ENCODE measurements at regions not wholly inside any gene's neighbourhood (a gene's known extent, or its start where the extent isn't known, plus 50 kb on each side); places are given as distances from the start of the nearest gene placed in this dataset.

DNA sequence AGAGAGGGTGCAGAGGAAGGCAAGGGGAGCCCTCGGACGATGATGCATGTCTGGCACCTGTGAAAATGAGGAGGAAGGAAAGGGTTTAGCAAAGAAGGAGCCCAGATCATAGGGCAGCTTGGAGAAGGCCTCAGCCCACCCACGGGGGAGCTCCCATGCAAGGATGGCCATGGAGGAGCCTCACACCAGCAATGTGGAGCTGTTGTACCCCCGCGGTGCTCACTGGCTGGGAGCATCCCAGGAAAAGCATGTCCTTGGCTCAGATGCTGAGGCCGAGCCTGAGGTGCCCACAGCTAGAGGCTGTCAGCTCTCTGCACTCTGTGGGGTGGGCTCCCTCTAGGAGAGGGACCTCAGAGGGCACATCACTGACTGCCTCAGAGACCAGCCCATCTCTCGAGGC lies 622.6 kb downstream of the AACS start:
- no peak for DNase-seq

- no peak for DNase-seq
Measured at GRCh38 chr12:125688223-125688622, 623.0 kb downstream of the AACS start.

DNA sequence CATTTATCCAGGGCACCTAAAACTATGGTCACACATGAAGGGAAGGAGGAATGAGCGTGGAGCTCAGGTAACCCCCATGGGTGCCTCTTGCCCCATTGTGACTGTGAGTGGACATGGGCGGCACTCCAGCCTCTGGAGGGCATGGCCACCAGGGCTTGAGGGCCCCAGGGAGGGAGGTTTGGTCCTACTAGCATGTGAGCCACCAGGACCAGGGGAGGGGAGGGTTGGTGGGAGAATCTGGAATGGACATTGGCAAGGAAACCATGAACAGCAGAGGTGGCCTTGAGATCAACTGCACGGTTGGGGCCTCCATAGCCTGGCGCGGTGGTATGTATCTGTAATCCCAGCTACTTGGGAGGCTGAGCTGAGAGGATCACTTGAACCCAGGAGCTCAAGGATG lies 623.6 kb downstream of the AACS start:
- no peak for DNase-seq

GRCh38 chr12:125689576-125690410 lies 624.6 kb downstream of the AACS start:
- DNase-seq = no peak

DNA sequence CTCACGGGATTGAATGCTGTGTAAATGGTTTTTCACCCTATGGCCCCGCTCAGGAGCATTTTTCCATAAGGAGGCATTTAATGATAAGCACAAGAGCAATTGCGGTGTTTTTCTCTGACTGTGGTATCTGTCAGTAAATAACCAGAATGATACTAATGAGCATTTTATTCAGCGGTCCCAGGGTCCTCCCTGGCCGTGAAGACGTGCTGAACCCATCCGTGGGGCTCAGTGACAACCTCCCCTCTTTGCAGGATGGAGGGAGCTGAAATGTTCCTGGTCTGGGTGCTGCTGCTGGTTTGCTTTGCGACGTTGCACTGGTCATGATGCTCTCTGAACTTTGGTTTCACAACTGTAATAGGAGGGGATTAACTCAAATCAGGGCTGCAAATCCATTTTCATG lies 625.6 kb downstream of the AACS start:
- DNase-seq = no peak

DNA sequence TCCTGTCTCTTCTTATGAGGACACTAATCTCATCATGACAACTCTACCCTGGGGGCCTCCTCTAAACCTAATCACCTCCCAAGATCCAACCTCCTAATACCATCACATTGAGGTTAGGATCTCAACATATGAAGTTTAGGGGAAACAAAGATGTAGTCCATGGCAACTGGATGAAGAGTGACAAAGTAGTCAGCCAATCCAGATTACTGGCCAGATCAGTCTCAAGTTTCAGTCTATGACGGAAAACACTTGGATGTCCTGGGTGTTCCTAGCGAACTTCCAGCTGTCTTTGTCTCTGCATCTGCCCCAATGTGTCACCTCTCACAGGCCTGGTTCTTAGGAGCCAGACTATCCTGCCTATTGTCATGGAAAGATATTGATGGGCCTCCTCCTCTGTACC lies 630.8 kb downstream of the AACS start:
- no peak for DNase-seq

DNA sequence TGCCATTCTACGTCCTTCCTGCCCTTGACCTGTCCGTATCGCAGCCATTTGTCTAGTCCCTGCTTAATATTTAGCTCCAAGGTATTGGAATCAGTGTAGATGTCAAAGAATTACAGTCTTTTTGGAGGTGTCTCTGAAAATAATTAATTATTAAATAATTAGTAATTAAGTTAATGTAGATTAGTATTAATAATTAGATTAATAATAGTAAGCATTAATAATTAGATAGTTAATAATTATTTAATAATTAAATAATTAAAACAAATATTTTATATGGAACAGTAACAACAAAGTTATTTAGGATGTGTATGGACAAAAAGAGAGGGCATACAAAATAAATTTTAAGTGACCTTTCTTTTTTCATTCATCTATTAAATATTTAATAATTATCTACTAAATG lies 639.6 kb downstream of the AACS start:
- DNase-seq = no peak

DNA sequence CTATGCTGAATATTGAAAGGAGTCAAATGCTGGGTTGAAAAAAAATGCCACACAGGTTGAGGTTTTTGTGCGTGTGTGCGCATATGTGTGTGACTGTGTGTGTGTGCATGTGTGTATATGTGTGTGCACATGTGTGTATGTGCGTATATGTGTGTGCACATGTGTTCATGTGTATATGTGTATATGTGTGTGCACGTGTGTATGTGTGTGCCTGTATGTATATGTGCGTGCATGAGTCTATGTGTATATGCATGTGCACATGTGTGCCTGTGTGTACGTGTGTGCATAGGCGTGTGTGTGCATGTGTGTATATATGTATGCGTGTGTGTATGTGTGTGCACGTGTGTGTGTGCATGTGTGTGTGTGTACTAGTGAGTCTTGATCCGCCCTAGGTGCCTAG lies 655.7 kb downstream of the AACS start:
- DNase-seq = no peak

GRCh38 chr12:125734137-125734536 lies 668.9 kb downstream of the AACS start:
- DNase-seq = no peak

- no peak for DNase-seq
Measured at GRCh38 chr12:125738211-125738610, 673.0 kb downstream of the AACS start.

DNA sequence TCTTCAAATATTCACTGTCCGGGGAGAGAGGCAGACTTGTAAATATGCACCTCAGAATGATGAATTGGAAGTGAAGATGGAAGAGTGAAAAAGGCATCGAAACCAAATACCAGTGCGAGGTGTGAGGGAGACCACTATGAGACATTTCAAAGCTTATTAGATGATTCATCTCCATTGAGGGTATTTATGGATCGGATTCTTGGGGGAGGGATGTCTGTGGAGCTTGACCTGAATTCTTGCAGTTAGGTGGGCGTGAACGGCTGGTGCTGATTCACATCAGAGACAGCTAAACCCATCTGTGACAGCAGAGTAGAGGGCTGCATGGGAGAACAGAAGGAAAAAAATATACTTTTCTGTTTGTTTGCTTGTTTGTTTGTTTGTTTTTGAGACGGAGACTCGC lies 677.2 kb downstream of the AACS start:
- no peak for DNase-seq

DNA sequence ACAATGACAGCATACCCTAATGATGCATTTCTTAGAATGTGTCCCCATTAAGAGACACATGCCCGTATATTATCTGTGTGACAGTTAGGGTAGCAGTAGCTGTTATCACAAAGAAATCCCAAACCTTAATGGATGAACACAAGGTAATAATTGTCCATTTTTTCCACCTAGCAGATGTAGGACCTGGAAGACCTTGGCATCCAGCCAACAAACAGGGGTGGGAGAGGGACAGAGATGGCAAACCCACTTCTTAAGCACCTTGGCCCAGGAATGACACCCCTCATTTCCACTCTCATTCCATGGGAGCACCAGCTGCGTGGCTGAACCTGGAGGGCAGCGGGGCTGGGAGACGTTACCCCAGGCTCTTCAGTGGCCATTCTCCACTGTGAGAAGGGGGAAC lies 679.0 kb downstream of the AACS start:
- no peak for DNase-seq

- no peak for DNase-seq
Measured at GRCh38 chr12:125755512-125755911, 690.3 kb downstream of the AACS start.

DNA sequence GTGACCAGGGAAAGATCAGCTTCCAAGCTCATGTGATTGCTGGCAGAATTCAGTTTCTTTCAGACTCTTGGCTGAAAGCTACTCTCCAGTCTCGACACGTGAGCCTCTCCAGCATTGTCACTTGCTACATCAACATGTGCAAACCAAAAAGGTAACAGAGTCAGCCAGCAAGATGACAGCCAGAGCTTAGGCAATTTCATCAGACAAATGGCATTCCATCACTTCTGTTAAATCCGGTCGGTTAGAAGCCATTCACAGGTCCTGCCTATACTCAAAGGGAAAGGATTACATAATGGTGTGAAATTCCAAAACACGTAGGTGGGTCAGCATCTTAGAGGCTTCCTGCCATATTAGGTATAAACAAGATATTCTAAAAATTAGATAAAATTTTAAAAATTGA lies 700.9 kb downstream of the AACS start:
- DNase-seq = no peak

DNA sequence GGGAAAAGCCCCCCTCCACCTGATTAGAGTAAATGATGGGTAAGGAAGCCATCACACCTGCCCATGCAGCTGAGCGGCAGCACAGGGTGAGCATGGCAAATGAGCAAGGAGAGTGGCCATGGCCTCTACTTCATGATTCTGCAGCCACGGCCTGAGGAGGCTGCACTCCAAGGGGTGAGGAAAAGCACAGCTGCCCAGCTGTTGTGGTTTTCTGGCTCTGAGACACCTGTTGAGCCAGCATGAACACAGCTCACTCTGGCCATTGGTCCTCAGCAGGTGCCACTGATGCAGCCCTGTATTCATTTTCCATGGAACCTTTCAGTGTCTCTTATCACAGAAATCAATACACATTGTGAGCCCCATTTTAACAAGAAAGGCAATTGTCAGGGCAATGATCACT lies 707.2 kb downstream of the AACS start:
- DNase-seq = no peak

DNA sequence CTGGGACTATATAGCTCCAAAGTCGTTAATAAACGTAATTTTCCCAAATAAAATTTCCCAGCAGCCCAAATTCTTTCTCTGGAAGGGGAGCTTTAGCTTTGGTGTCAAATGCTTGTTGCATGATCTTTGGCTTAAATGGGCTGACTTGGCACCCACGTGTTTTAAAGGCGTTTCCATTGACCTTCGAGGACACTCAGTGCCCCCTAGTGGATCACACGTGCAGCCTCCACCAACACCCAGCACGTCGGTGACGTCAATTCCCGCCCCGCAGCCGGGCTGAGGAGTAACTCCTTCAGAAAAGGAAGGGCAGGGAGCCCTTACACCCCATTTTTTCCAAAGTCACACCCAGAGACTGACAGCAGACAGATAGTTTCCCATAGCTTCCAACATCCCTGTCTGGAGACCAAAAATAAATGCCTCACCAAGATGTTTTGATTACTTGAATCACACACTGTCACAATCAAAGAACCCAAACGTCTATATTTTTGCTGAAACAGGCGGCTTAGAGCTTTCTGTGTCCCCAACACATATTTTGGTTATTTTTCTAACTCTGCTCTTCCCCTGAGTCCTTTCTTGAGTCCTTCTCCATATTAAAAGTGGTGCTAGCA lies 707.9 kb downstream of the AACS start:
- DNase-seq = no peak

GRCh38 chr12:125775507-125775906 lies 710.3 kb downstream of the AACS start:
- no peak for DNase-seq

GRCh38 chr12:125776212-125776611 lies 711.0 kb downstream of the AACS start:
- DNase-seq = no peak

- DNase-seq = no peak
Measured at GRCh38 chr12:125786143-125786542, 720.9 kb downstream of the AACS start.

DNA sequence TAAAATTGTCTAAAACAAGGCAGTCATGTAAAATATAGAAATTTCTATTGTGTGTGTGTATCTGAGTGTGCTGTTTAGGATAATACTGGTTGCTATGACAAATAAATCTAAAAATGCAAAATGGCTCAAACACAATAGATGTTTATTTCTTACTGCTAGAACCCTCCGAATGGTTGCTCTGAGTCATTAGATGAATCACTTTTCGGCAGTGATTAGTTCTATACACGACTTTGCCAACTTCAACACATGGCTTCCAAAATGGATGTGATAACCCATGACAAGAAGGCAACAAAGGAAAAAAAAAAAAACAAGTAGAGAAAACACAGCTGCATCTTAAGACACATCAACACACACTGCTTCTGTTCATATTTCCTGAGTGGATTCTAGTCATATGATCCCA lies 729.2 kb downstream of the AACS start:
- no peak for DNase-seq

DNA sequence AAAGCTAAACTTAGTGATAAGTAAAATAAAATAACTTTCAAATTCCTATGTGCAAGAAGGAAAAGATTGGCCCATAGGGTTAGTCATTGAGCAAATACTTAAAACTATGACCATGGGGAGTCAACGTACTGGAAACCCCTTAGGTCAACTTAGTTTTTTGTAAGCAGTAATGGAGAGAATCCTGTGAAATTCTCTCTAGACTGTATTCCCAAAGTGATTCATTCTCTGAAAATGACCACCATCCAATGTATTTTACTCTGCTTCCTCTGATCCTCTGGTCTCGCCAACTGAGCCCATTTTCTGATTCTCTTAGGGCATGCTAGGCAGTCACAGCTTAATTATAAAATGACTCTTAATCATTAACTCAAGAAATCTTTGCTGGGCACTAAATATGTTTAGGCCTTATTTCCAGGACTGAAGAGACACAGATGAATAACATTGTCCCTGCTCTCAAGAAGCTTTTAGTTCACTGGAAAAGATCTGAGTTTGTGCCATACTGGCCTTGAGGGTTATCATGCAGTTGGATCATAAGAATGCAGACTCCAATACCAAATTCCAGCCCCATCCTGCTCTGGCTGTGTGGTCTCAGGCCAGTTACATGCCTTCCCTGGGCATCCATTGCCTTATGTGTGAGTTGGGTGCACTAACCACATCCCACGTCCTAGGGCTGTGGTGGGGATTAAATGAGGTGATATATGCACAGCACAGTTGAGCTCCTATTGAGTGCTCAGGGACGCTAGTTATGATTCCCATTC lies 732.4 kb downstream of the AACS start:
- no peak for DNase-seq

GRCh38 chr12:125804660-125805059 lies 739.4 kb downstream of the AACS start:
- DNase-seq = no peak

- no peak for DNase-seq
Measured at GRCh38 chr12:125824276-125824675, 759.0 kb downstream of the AACS start.

DNA sequence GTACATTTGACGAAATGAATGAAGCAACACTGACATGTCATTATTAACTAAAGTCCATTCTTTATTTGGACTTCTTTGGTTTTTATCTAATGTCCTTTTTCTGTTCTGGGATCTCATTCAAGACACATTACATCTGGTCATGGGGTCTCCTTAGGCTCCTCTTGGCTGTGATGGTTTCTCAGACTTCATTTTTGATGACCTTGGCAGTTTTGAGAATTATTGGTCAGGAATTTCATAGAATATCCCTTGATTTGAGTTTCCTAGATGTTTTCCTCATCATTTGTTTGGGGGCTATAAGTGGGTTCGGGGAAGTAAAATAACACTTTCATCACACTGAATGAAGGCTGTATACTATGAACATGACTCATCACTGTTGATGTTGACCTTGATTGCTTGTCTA lies 770.6 kb downstream of the AACS start:
- DNase-seq = no peak

Measured in NCI-H1092 treated with DMSO at 0.1 percent for 48 hours (cell line).